PC-3 (cell line): ENCODE measurements at regions not wholly inside any gene's neighbourhood (a gene's known extent, or its start where the extent isn't known, plus 50 kb on each side); places are given as distances from the start of the nearest gene placed in this dataset.

ENCODE experiments used
- ATAC-seq: fragments of 200-7000 bp; cut with Tn5 transposase; 2 replicates; pipeline ENCODE4 v1.9.1; 2020; ENCODE audit warnings: mild to moderate bottlenecking, moderate library complexity
- BruUV-seq: library from RNA; stranded (reverse); fragments of 400-500 nt; replicated peaks from 2 replicates; lab custom pipeline; 2021; lab: Mats Ljungman, UMichigan
- CTCF ChIA-PET: fragments of 300-600 bp; sonication (Branson Sonifier 250); formaldehyde crosslinking; loops from one replicate; lab custom pipeline; 2022; ENCODE audit warnings: antibody characterized with exemption; lab: Charles Lee
- POLR2A ChIA-PET: fragments of 300-600 bp; sonication (Branson Sonifier 250); formaldehyde crosslinking; loops from one replicate; lab custom pipeline; 2022; ENCODE audit warnings: antibody characterized with exemption; ENCODE audit not compliant: unreplicated experiment; lab: Charles Lee
- DNase-seq: peaks from one replicate; pipeline ENCODE4 v3.0.0-alpha.2; 2015
- H2AFZ ChIP-seq: fragments of 300-600 bp; sonication (generic); 2 replicates; pipeline ENCODE4 v1.6.0; 2016; ENCODE audit warnings: antibody characterized with exemption, low read length
- H3F3A ChIP-seq: fragments of 300-600 bp; sonication (generic); one replicate; pipeline ENCODE4 v1.6.0; 2017; ENCODE audit warnings: antibody characterized with exemption, low read length, control low read depth, mild to moderate bottlenecking; ENCODE audit not compliant: unreplicated experiment
- H3K27ac ChIP-seq: fragments of 300-600 bp; sonication (generic); 2 replicates; pipeline ENCODE4 v1.5.1; 2016; ENCODE audit warnings: mild to moderate bottlenecking, low read length
- H3K27me3 ChIP-seq: fragments of 300-600 bp; sonication (generic); 2 replicates; pipeline ENCODE4 v1.6.1; 2016; ENCODE audit warnings: low read length, mixed read lengths
- H3K36me3 ChIP-seq: fragments of 300-600 bp; sonication (generic); 2 replicates; pipeline ENCODE4 v1.6.1; 2016; ENCODE audit warnings: low read depth, mixed run types, low read length, mixed read lengths
- H3K4me1 ChIP-seq: fragments of 300-600 bp; sonication (generic); 2 replicates; pipeline ENCODE4 v1.5.1; 2016; ENCODE audit warnings: low read length; ENCODE audit not compliant: insufficient read depth
- H3K4me2 ChIP-seq: fragments of 300-600 bp; sonication (generic); 2 replicates; pipeline ENCODE4 v1.6.0; 2016; ENCODE audit warnings: low read length
- H3K4me3 ChIP-seq: fragments of 300-600 bp; sonication (generic); 2 replicates; pipeline ENCODE4 v1.5.1; 2016; ENCODE audit warnings: mild to moderate bottlenecking, low read length, mixed read lengths
- H3K79me2 ChIP-seq: fragments of 300-600 bp; sonication (generic); 2 replicates; pipeline ENCODE4 v1.6.1; 2017; ENCODE audit warnings: low read length, mixed read lengths
- H3K9ac ChIP-seq: fragments of 300-600 bp; sonication (generic); 2 replicates; pipeline ENCODE4 v1.6.0; 2016; ENCODE audit warnings: mild to moderate bottlenecking, low read length
- H3K9me2 ChIP-seq: fragments of 300-600 bp; sonication (generic); replicated peaks from 2 replicates; pipeline ENCODE4 v1.6.1; 2016; ENCODE audit warnings: mixed run types, low read length, mixed read lengths
- H3K9me3 ChIP-seq: fragments of 300-600 bp; sonication (generic); 2 replicates; pipeline ENCODE4 v1.6.1; 2016; ENCODE audit warnings: low read length, mixed read lengths
- H4K20me1 ChIP-seq: fragments of 300-600 bp; sonication (generic); 2 replicates; pipeline ENCODE4 v1.6.1; 2016; ENCODE audit warnings: low read length, mixed read lengths
- CTCF ChIP-seq: fragments of 300-600 bp; sonication (generic); conservative IDR thresholded peaks from 2 replicates; pipeline ENCODE4 v1.5.1; 2017; ENCODE audit warnings: antibody characterized with exemption, low read depth, mild to moderate bottlenecking, low read length
- EZH2 ChIP-seq: fragments of 300-600 bp; sonication (generic); IDR thresholded peaks from one replicate; pipeline ENCODE4 v1.6.1; 2017; ENCODE audit warnings: antibody characterized with exemption, mild to moderate bottlenecking, low read length; ENCODE audit not compliant: unreplicated experiment
- EZH2phosphoT487 ChIP-seq: fragments of 300-600 bp; sonication (generic); IDR thresholded peaks from 2 replicates; pipeline ENCODE4 v1.6.1; 2018; ENCODE audit warnings: mild to moderate bottlenecking, antibody characterized with exemption, low read length, borderline replicate concordance
- intact Hi-C: fragments of 100-400 bp; cut with micrococcal nuclease; formaldehyde crosslinking; loops from 2 replicates; pipeline ENCODE4 v1.9.0; 2023

- DNase-seq (no peak), ATAC-seq (no peak)
- Histone ChIP-seq H3K4me2 (no peak overlapping the region), H3K27me3 (no peaks in the 10 kb centered on the region), H3F3A (no peaks in the 10 kb centered on the region), H3K4me1 (no peaks in the 10 kb centered on the region), H3K4me3 (no peak overlapping the region), H2AFZ (no peak overlapping the region), H4K20me1 (no peaks in the 10 kb centered on the region), H3K36me3 (no peaks in the 10 kb centered on the region), H3K27ac (no peak overlapping the region), H3K79me2 (no peaks in the 10 kb centered on the region), H3K9me2 (no peaks in the 10 kb centered on the region), H3K9ac (no peak overlapping the region), H3K9me3 (no peaks in the 10 kb centered on the region)
- POLR2A ChIA-PET = no interaction called here
- BruUV-seq = no TSS peak
- TF ChIP-seq CTCF (no peak), EZH2 (no peak), EZH2phosphoT487 (no peak)
- CTCF ChIA-PET = no interaction called here
- intact Hi-C loops = no loop called here
Observed at GRCh38 chr5:164962329-164962961, 1457.0 kb downstream of the MAT2B start.

- Histone ChIP-seq H3K79me2 (no peaks in the 10 kb centered on the region), H3K4me3 (no peak overlapping the region), H3K9ac (no peak overlapping the region), H4K20me1 (no peaks in the 10 kb centered on the region), H3K27me3 (no peaks in the 10 kb centered on the region), H3K36me3 (no peaks in the 10 kb centered on the region), H3K4me1 (no peaks in the 10 kb centered on the region), H3K9me3 (no peaks in the 10 kb centered on the region), H3F3A (no peaks in the 10 kb centered on the region), H3K9me2 (no peaks in the 10 kb centered on the region), H3K4me2 (no peak overlapping the region), H3K27ac (no peak overlapping the region), H2AFZ (no peak overlapping the region)
- ChIA-PET CTCF (no interaction called here), POLR2A (no interaction called here)
- TF ChIP-seq CTCF (no peak), EZH2phosphoT487 (no peak), EZH2 (no peak)
- no peak for DNase-seq
- intact Hi-C loops = no loop called here
- BruUV-seq = no TSS peak
- no peak for ATAC-seq
Observed at GRCh38 chr5:164966611-164967010, 1461.2 kb downstream of the MAT2B start.

GRCh38 chr5:164967354-164967753 lies 1461.9 kb downstream of the MAT2B start:
- Histone ChIP-seq H3K9ac (no peak overlapping the region), H3K4me1 (no peaks in the 10 kb centered on the region), H3K4me3 (no peak overlapping the region), H3F3A (no peaks in the 10 kb centered on the region), H4K20me1 (no peaks in the 10 kb centered on the region), H3K9me3 (no peaks in the 10 kb centered on the region), H3K9me2 (no peaks in the 10 kb centered on the region), H3K27me3 (no peaks in the 10 kb centered on the region), H2AFZ (no peak overlapping the region), H3K36me3 (no peaks in the 10 kb centered on the region), H3K4me2 (no peak overlapping the region), H3K27ac (no peak overlapping the region), H3K79me2 (no peaks in the 10 kb centered on the region)
- CTCF ChIA-PET = no interaction called here
- ATAC-seq (no peak), DNase-seq (no peak)
- intact Hi-C loops = no loop called here
- POLR2A ChIA-PET = no interaction called here
- TF ChIP-seq EZH2phosphoT487 = no peak
- no TSS peak for BruUV-seq
